ENCODE measurements at regions not wholly inside any gene's neighbourhood (a gene's known extent, or its start where the extent isn't known, plus 50 kb on each side); places are given as distances from the start of the nearest gene placed in this dataset.

- intact Hi-C loops (cut with DNase I), result no loop called here
Measured at GRCh38 chr5:97847920-97848631, 665.0 kb upstream of the RIOK2 start.

GRCh38 chr5:97851036-97851435 lies 668.0 kb upstream of the RIOK2 start:
- Histone ChIP-seq H3K4me1 (replicated peaks) (no peaks in the 10 kb centered on the region), H3K27me3 (replicated peaks; ENCODE audit: insufficient read depth) (no peaks in the 10 kb centered on the region), H3K4me3 (no peak overlapping the region), H3K9me3 (no peaks in the 10 kb centered on the region), H3K27ac (no peak overlapping the region), H3K36me3 (no peaks in the 10 kb centered on the region)
- TF ChIP-seq POLR2A (IDR thresholded peaks at IDR 0.05), result no peak
- no peak for TF ChIP-seq POLR2AphosphoS5 (IDR thresholded peaks at IDR 0.05)
- no peak for TF ChIP-seq CTCF (IDR thresholded peaks at IDR 0.05)
- WGBS, result 53% methylated on average over 1 of the region's 1 CpG
- no peak for DNase-seq (ENCODE audit: low spot score)
- intact Hi-C loops (cut with DNase I), result no loop called here

More at GRCh38 chr5:97847920-97848631, 665.0 kb upstream of the RIOK2 start:
- Histone ChIP-seq H3K9me3 (no peaks in the 10 kb centered on the region), H3K4me1 (replicated peaks) (no peaks in the 10 kb centered on the region), H3K27me3 (replicated peaks; ENCODE audit: insufficient read depth) (no peaks in the 10 kb centered on the region), H3K27ac (no peak overlapping the region), H3K4me3 (no peak overlapping the region), H3K36me3 (no peaks in the 10 kb centered on the region)
- DNase-seq (ENCODE audit: low spot score), result no peak
- WGBS, result 73% methylated on average over 2 of the region's 2 CpGs
- TF ChIP-seq POLR2A (IDR thresholded peaks at IDR 0.05), result no peak
- TF ChIP-seq POLR2AphosphoS5 (IDR thresholded peaks at IDR 0.05), result no peak
- TF ChIP-seq CTCF (IDR thresholded peaks at IDR 0.05), result no peak

- Histone ChIP-seq H3K4me1 (replicated peaks) (no peaks in the 10 kb centered on the region), H3K4me3 (no peak overlapping the region), H3K27me3 (replicated peaks; ENCODE audit: insufficient read depth) (no peaks in the 10 kb centered on the region), H3K27ac (no peak overlapping the region), H3K36me3 (no peaks in the 10 kb centered on the region), H3K9me3 (no peaks in the 10 kb centered on the region)
- intact Hi-C loops (cut with DNase I), result no loop called here
- no peak for DNase-seq (ENCODE audit: low spot score)
- TF ChIP-seq POLR2AphosphoS5 (IDR thresholded peaks at IDR 0.05) (no peak), CTCF (IDR thresholded peaks at IDR 0.05) (no peak), POLR2A (IDR thresholded peaks at IDR 0.05) (no peak)
- 76% methylated on average over 9 of the region's 9 CpGs for WGBS
Measured at GRCh38 chr5:97854871-97855762, 672.1 kb upstream of the RIOK2 start.

GRCh38 chr5:97874491-97874890 lies 691.4 kb upstream of the RIOK2 start:
- no peaks in the 10 kb centered on the region for H3K9me3 ChIP-seq
- intact Hi-C loops (cut with DNase I), result no loop called here
- WGBS, result 38% methylated on average over 2 of the region's 2 CpGs
- TF ChIP-seq POLR2AphosphoS5 (IDR thresholded peaks at IDR 0.05), result no peak
- no peak for TF ChIP-seq CTCF (IDR thresholded peaks at IDR 0.05)
- no peak for TF ChIP-seq POLR2A (IDR thresholded peaks at IDR 0.05)
- no peaks in the 10 kb centered on the region for H3K27me3 ChIP-seq (replicated peaks; ENCODE audit: insufficient read depth)
- no peak overlapping the region for H3K27ac ChIP-seq
- DNase-seq (ENCODE audit: low spot score), result no peak
- H3K4me3 ChIP-seq, result no peak overlapping the region
- H3K4me1 ChIP-seq (replicated peaks), result no peaks in the 10 kb centered on the region
- H3K36me3 ChIP-seq, result no peaks in the 10 kb centered on the region
